Calu3 (cell line): ENCODE measurements at regions not wholly inside any gene's neighbourhood (a gene's known extent, or its start where the extent isn't known, plus 50 kb on each side); places are given as distances from the start of the nearest gene placed in this dataset.
"Not testable (repeated sequence)": the region's sequence is repeated elsewhere in the genome, so short reads cannot be mapped to it uniquely, and the experiment has no call there.

Source experiments
- BruUV-seq: library from RNA; stranded (reverse); fragments of 400-500 nt; replicated peaks from 2 replicates; lab custom pipeline; 2021; lab: Mats Ljungman, UMichigan
- CTCF ChIA-PET: fragments of 300-600 bp; sonication (Branson Sonifier 250); formaldehyde crosslinking; loops from one replicate; lab custom pipeline; 2022; ENCODE audit warnings: antibody characterized with exemption; lab: Charles Lee
- DNase-seq: peaks from one replicate; pipeline ENCODE4 v3.0.0; 2022
- H3K27ac Mint-ChIP-seq: one replicate; pipeline ENCODE4 v1.8.0; 2022; ENCODE audit warnings: mixed read lengths; ENCODE audit not compliant: unreplicated experiment
- H3K27me3 Mint-ChIP-seq: one replicate; pipeline ENCODE4 v1.8.0; 2022; ENCODE audit warnings: mixed read lengths; ENCODE audit not compliant: unreplicated experiment
- H3K36me3 Mint-ChIP-seq: one replicate; pipeline ENCODE4 v1.8.0; 2022; ENCODE audit warnings: mild to moderate bottlenecking, moderate library complexity, mixed read lengths; ENCODE audit not compliant: insufficient read depth, unreplicated experiment
- H3K4me1 Mint-ChIP-seq: one replicate; pipeline ENCODE4 v1.8.0; 2022; ENCODE audit warnings: mild to moderate bottlenecking, low read depth, mixed read lengths; ENCODE audit not compliant: unreplicated experiment
- H3K4me3 Mint-ChIP-seq: one replicate; pipeline ENCODE4 v1.8.0; 2022; ENCODE audit warnings: mild to moderate bottlenecking, low read depth, moderate library complexity, mixed read lengths; ENCODE audit not compliant: unreplicated experiment
- H3K9me3 Mint-ChIP-seq: one replicate; pipeline ENCODE4 v1.8.0; 2022; ENCODE audit warnings: low read depth, mixed read lengths; ENCODE audit not compliant: unreplicated experiment
- intact Hi-C: fragments of 100-400 bp; cut with micrococcal nuclease; formaldehyde crosslinking; loops from one replicate; pipeline ENCODE4 v1.10.0; 2022; ENCODE audit not compliant: unreplicated experiment
- TF ChIP-seq, protein P1 (sequence below): fragments of 200-600 bp; IDR thresholded peaks from one replicate; pipeline ENCODE4 v1.8.0; 2022; ENCODE audit warnings: antibody characterized with exemption; ENCODE audit not compliant: unreplicated experiment

DNA sequence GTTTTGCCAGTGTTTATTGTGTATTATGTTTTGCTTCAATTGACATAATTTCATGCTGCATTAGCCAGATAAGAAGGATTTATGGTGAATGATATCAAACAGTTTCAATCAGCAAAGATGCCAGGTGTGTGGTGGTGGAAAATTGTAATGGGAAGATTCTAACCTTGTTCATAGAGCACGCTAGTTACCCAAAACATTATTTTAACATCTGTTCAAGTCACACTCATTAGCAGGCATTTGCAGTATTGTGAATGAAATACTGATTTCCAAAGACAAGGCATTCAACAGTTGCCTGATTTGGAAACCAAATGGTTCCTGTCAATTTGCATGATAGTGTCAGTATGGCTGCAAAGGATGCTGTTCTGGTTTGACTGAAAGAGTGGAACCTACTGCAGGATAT is 129.7 kb downstream of the EPC1 start:
- Mint-ChIP-seq H3K9me3 (peaks cover 12% of the 10 kb centered on the region), H3K4me1 (no peaks in the 10 kb centered on the region), H3K4me3 (no peak overlapping the region), H3K27me3 (no peaks in the 10 kb centered on the region), H3K27ac (no peak overlapping the region), H3K36me3 (peaks cover 5% of the 10 kb centered on the region)
- intact Hi-C loops: no loop called here
- CTCF ChIA-PET: no interaction called here
- TF ChIP-seq, protein P1, sequence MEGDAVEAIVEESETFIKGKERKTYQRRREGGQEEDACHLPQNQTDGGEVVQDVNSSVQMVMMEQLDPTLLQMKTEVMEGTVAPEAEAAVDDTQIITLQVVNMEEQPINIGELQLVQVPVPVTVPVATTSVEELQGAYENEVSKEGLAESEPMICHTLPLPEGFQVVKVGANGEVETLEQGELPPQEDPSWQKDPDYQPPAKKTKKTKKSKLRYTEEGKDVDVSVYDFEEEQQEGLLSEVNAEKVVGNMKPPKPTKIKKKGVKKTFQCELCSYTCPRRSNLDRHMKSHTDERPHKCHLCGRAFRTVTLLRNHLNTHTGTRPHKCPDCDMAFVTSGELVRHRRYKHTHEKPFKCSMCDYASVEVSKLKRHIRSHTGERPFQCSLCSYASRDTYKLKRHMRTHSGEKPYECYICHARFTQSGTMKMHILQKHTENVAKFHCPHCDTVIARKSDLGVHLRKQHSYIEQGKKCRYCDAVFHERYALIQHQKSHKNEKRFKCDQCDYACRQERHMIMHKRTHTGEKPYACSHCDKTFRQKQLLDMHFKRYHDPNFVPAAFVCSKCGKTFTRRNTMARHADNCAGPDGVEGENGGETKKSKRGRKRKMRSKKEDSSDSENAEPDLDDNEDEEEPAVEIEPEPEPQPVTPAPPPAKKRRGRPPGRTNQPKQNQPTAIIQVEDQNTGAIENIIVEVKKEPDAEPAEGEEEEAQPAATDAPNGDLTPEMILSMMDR: no peak
- no peak for DNase-seq
- no TSS peak for BruUV-seq

DNA sequence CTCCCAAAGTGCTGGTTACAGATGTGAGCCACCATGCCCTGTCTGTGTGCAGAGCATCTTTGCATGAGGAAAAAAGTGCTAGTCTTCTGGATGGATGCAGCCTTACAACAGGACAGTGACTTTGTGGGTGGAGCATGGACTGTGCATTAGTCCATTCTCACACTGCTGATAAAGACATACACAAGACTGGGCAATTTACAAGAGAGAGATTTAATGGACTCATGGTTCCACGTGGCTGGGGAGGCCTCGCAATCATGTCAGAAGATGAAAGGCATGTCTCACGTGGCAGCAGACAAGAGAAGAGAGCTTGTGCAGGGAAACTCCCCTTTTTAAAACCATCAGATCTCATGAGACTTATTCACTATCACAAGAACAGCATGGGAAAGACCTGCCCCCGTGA is 133.1 kb downstream of the EPC1 start:
- H3K9me3 Mint-ChIP-seq, H3K4me1 Mint-ChIP-seq, H3K27me3 Mint-ChIP-seq, intact Hi-C loops, BruUV-seq, DNase-seq, CTCF ChIA-PET, H3K36me3 Mint-ChIP-seq, H3K4me3 Mint-ChIP-seq, H3K27ac Mint-ChIP-seq: not testable (repeated sequence)

DNA sequence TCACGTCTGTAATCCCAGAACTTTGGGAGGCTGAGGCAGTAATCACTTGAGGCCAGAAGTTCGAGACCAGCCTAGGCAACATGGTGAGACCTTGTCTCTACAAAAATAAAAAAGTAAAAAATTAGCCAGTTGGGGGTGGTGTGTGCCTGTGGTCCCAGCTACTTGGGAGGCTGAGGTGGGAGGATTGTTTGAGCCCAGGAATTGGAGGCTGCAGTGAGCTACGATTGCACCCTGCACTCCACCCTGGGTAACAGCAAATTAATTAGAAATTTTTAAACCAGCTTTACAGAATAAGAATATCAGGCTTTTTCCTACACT is 136.0 kb downstream of the EPC1 start:
- DNase-seq: no peak
- Mint-ChIP-seq H3K27ac (no peak overlapping the region), H3K27me3 (no peaks in the 10 kb centered on the region), H3K4me1 (peaks cover 16% of the 10 kb centered on the region), H3K4me3 (no peak overlapping the region), H3K36me3 (no peaks in the 10 kb centered on the region), H3K9me3 (no peaks in the 10 kb centered on the region)
- no TSS peak for BruUV-seq
- TF ChIP-seq, protein P1: no peak
- CTCF ChIA-PET: interaction anchor here (0.8 to 2.0 kb wide), 3 partner anchors 12 to 349 kb away, joined by 8 to 16 read pairs (median 9); no protein-coding TSS in a partner anchor
- intact Hi-C loops: loop anchor here (2.0 kb wide), 1 partner anchor 156 kb away; no protein-coding TSS in a partner anchor

DNA sequence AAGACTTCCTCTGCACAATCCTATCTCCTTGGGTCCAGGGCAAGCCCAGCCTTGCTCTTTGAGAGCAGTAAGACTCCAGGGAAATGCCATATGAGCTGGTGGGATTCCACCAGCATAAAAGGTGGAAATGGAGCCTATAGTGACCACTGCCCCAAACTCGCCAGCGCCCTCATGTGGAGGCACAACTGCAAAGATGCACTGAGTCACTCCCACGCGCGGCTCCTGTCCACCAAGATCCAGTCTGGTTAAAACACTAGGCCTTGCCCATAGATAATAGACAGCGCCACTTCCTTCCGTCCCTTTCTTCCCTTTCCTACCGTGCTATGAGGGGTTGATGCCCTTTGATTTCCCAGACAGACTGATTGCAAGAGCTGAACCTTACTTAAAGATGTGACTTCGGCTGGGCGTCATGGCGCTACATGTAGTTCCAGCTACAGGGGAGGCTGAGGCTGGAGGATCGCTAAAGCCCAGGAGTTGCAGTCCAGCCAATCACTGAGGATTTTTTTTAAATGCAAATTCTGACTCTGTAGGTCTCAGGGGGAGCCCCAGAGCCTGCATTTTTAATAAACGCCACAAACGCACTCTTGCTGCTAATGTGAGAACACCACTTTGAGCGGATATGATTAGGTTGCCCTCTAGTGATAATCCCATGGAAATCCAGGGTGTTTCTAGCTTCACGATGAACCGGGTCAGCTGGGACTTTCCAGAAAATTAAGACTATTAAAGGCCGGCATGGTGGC is 136.5 kb downstream of the EPC1 start:
- Mint-ChIP-seq H3K27me3 (no peaks in the 10 kb centered on the region), H3K4me3 (no peak overlapping the region), H3K4me1 (peaks cover 16% of the 10 kb centered on the region), H3K27ac (no peak overlapping the region), H3K36me3 (no peaks in the 10 kb centered on the region), H3K9me3 (no peaks in the 10 kb centered on the region)
- CTCF ChIA-PET: interaction anchor here (0.8 to 2.0 kb wide), 3 partner anchors 11 to 349 kb away, joined by 8 to 16 read pairs (median 9); no protein-coding TSS in a partner anchor
- DNase-seq: peak; percentile 51
- BruUV-seq: no TSS peak
- intact Hi-C loops: loop anchor here (2.0 kb wide), 1 partner anchor 156 kb away; no protein-coding TSS in a partner anchor
- TF ChIP-seq, protein P1: peak; percentile 32

DNA sequence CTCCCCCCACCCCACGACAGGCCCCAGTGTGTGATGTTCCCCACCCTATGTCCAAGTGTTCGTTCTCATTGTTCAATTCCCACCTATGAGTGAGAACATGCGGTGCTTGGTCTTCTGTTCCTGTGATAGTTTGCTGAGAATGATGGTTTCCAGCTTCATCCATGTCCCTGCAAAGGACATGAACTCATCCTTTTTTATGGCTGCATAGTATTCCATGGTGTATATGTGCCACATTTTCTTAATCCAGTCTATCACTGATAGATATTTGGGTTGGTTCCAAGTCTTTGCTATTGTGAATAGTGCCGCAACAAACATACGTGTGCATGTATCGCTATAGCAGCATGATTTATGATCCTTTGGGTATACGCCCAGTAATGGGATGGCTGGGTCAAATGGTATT is 139.0 kb downstream of the EPC1 start:
- not testable (repeated sequence) for H3K36me3 Mint-ChIP-seq, H3K27ac Mint-ChIP-seq, H3K4me3 Mint-ChIP-seq, H3K9me3 Mint-ChIP-seq, DNase-seq, BruUV-seq, H3K27me3 Mint-ChIP-seq
- intact Hi-C loops: loop anchor here (5.0 to 10.0 kb wide), 2 partner anchors 63 to 156 kb away; no protein-coding TSS in a partner anchor
- H3K4me1 Mint-ChIP-seq: peaks cover 16% of the 10 kb centered on the region
- CTCF ChIA-PET: interaction anchor here (1.5 to 1.6 kb wide), 2 partner anchors 18 to 172 kb away, joined by 3 to 4 read pairs; no protein-coding TSS in a partner anchor
